ACC112 (cell line): ENCODE measurements at regions not wholly inside any gene's neighbourhood (a gene's known extent, or its start where the extent isn't known, plus 50 kb on each side); places are given as distances from the start of the nearest gene placed in this dataset.
A peak's percentile ranks its signal among the peaks of the same experiment; 100 is the strongest.

Experiments
- H2AFZ ChIP-seq: fragments of 200-600 bp; sonication (generic); one replicate; pipeline ENCODE4 v1.6.0; 2017; ENCODE audit warnings: antibody characterized with exemption, low read length; ENCODE audit not compliant: unreplicated experiment
- H3K27ac ChIP-seq: fragments of 200-600 bp; sonication (generic); 2 replicates; pipeline ENCODE4 v1.5.1; 2014; ENCODE audit warnings: low read depth, mild to moderate bottlenecking, antibody characterized with exemption, low read length, moderate library complexity
- H3K27me3 ChIP-seq: fragments of 200-600 bp; sonication (generic); 2 replicates; pipeline ENCODE4 v1.6.1; 2014; ENCODE audit warnings: mild to moderate bottlenecking, antibody characterized with exemption, low read length, moderate library complexity, mixed read lengths; ENCODE audit not compliant: insufficient read depth
- H3K36me3 ChIP-seq: fragments of 200-600 bp; sonication (generic); 2 replicates; pipeline ENCODE4 v1.6.1; 2016; ENCODE audit warnings: mild to moderate bottlenecking, antibody characterized with exemption, low read length, moderate library complexity, mixed read lengths; ENCODE audit not compliant: insufficient read depth
- H3K4me1 ChIP-seq: fragments of 200-600 bp; sonication (generic); one replicate; pipeline ENCODE4 v1.6.1; 2016; ENCODE audit warnings: low read length, mixed read lengths; ENCODE audit not compliant: insufficient read depth, unreplicated experiment, control insufficient read depth
- H3K4me3 ChIP-seq: fragments of 200-600 bp; sonication (generic); 2 replicates; pipeline ENCODE4 v1.5.1; 2014; ENCODE audit warnings: mild to moderate bottlenecking, low read depth, low read length
- H3K79me2 ChIP-seq: fragments of 200-600 bp; sonication (generic); one replicate; pipeline ENCODE4 v1.6.0; 2016; ENCODE audit warnings: low read length; ENCODE audit not compliant: control insufficient read depth, unreplicated experiment, insufficient read depth

- Histone ChIP-seq H3K4me1 (no peaks in the 10 kb centered on the region), H3K79me2 (no peaks in the 10 kb centered on the region)
Measured at GRCh38 chr1:81559662-81560350, 240.9 kb upstream of the ADGRL2 start.

GRCh38 chr1:81558291-81559076 lies 242.2 kb upstream of the ADGRL2 start:
- Histone ChIP-seq H3K4me3 (no peak overlapping the region), H3K36me3 (no peaks in the 10 kb centered on the region), H3K79me2 (no peaks in the 10 kb centered on the region), H3K4me1 (no peaks in the 10 kb centered on the region), H2AFZ (no peak overlapping the region), H3K27ac (no peak overlapping the region), H3K27me3 (no peaks in the 10 kb centered on the region)

More at GRCh38 chr1:81559662-81560350, 240.9 kb upstream of the ADGRL2 start:
- no peak overlapping the region for H3K27ac ChIP-seq
- H3K36me3 ChIP-seq = no peaks in the 10 kb centered on the region
- no peak overlapping the region for H3K4me3 ChIP-seq
- no peak overlapping the region for H2AFZ ChIP-seq
- no peaks in the 10 kb centered on the region for H3K27me3 ChIP-seq

- H3K27me3 ChIP-seq = no peaks in the 10 kb centered on the region
- H3K4me3 ChIP-seq = no peak overlapping the region
- H3K36me3 ChIP-seq = no peaks in the 10 kb centered on the region
- no peak overlapping the region for H3K27ac ChIP-seq
- no peaks in the 10 kb centered on the region for H3K4me1 ChIP-seq
- H2AFZ ChIP-seq = no peak overlapping the region
- H3K79me2 ChIP-seq = no peaks in the 10 kb centered on the region
Measured at GRCh38 chr1:81556968-81557367, 243.8 kb upstream of the ADGRL2 start.

GRCh38 chr1:81554534-81554933 lies 246.2 kb upstream of the ADGRL2 start:
- Histone ChIP-seq H2AFZ (no peak overlapping the region), H3K4me3 (no peak overlapping the region), H3K27ac (no peak overlapping the region), H3K79me2 (no peaks in the 10 kb centered on the region), H3K4me1 (no peaks in the 10 kb centered on the region), H3K27me3 (no peaks in the 10 kb centered on the region), H3K36me3 (no peaks in the 10 kb centered on the region)

- H2AFZ ChIP-seq = no peak overlapping the region
- H3K4me3 ChIP-seq = no peak overlapping the region
- no peaks in the 10 kb centered on the region for H3K79me2 ChIP-seq
- H3K27ac ChIP-seq = no peak overlapping the region
- no peaks in the 10 kb centered on the region for H3K27me3 ChIP-seq
- H3K4me1 ChIP-seq = peaks cover 4% of the 10 kb centered on the region
- H3K36me3 ChIP-seq = no peaks in the 10 kb centered on the region
Measured at GRCh38 chr1:81554108-81554507, 246.6 kb upstream of the ADGRL2 start.

- no peaks in the 10 kb centered on the region for H3K79me2 ChIP-seq
- H3K27me3 ChIP-seq = no peaks in the 10 kb centered on the region
- H3K4me1 ChIP-seq = peaks cover 9% of the 10 kb centered on the region
- H3K27ac ChIP-seq = no peak overlapping the region
- H3K4me3 ChIP-seq = no peak overlapping the region
- H3K36me3 ChIP-seq = no peaks in the 10 kb centered on the region
- H2AFZ ChIP-seq = no peak overlapping the region
Measured at GRCh38 chr1:81553503-81553902, 247.2 kb upstream of the ADGRL2 start.

GRCh38 chr1:81551946-81552345 lies 248.8 kb upstream of the ADGRL2 start:
- Histone ChIP-seq H3K4me1 (peaks cover 16% of the 10 kb centered on the region), H3K36me3 (no peaks in the 10 kb centered on the region), H3K4me3 (no peak overlapping the region), H2AFZ (no peak overlapping the region), H3K27me3 (no peaks in the 10 kb centered on the region), H3K27ac (no peak overlapping the region), H3K79me2 (no peaks in the 10 kb centered on the region)

GRCh38 chr1:81550753-81551152 lies 250.0 kb upstream of the ADGRL2 start:
- Histone ChIP-seq H3K27me3 (no peaks in the 10 kb centered on the region), H3K4me1 (peaks cover 16% of the 10 kb centered on the region), H3K4me3 (no peak overlapping the region), H3K27ac (no peak overlapping the region), H3K36me3 (no peaks in the 10 kb centered on the region), H2AFZ (no peak overlapping the region), H3K79me2 (no peaks in the 10 kb centered on the region)

- Histone ChIP-seq H3K4me3 (no peak overlapping the region), H3K4me1 (peaks cover 16% of the 10 kb centered on the region), H3K27me3 (no peaks in the 10 kb centered on the region), H3K79me2 (no peaks in the 10 kb centered on the region), H2AFZ (peak overlapping the region; percentile 66), H3K36me3 (no peaks in the 10 kb centered on the region), H3K27ac (no peak overlapping the region)
Measured at GRCh38 chr1:81549588-81550127, 251.1 kb upstream of the ADGRL2 start.

GRCh38 chr1:81548918-81549587 lies 251.7 kb upstream of the ADGRL2 start:
- Histone ChIP-seq H3K27me3 (no peaks in the 10 kb centered on the region), H3K27ac (no peak overlapping the region), H3K36me3 (no peaks in the 10 kb centered on the region), H3K79me2 (no peaks in the 10 kb centered on the region), H3K4me3 (no peak overlapping the region), H3K4me1 (peaks cover 16% of the 10 kb centered on the region), H2AFZ (peak overlapping the region; percentile 66)
